ENCODE measurements at regions not wholly inside any gene's neighbourhood (a gene's known extent, or its start where the extent isn't known, plus 50 kb on each side); places are given as distances from the start of the nearest gene placed in this dataset.

- Histone ChIP-seq H3K36me3 (no peaks in the 10 kb centered on the region), H3K4me3 (replicated peaks in 1 of 3) (no peak overlapping the region), H3K27me3 (peaks cover 3% of the 10 kb centered on the region), H3K4me1 (no peaks in the 10 kb centered on the region), H3K27ac (no peak overlapping the region), H3K9me3 (no peaks in the 10 kb centered on the region)
- intact Hi-C loops (cut with DNase I): no loop called here
- no peak for TF ChIP-seq CTCF (IDR thresholded peaks at IDR 0.05)
- TF ChIP-seq POLR2A (IDR thresholded peaks at IDR 0.05): no peak
- no peak for DNase-seq
- 76 to 79% methylated on average over 8 of the region's 8 CpGs for WGBS, 2 donors
These were observed 64.0 kb downstream of the FOXA2 start for GRCh38 chr20:22520381-22520780.

- H3K4me1 ChIP-seq: no peaks in the 10 kb centered on the region
- H3K27me3 ChIP-seq: no peaks in the 10 kb centered on the region
- H3K27ac ChIP-seq: no peak overlapping the region
- WGBS, 2 donors: 82 to 85% methylated on average over 5 of the region's 5 CpGs
- H3K9me3 ChIP-seq: no peaks in the 10 kb centered on the region
- no peaks in the 10 kb centered on the region for H3K36me3 ChIP-seq
- no peak overlapping the region for H3K4me3 ChIP-seq (replicated peaks in 1 of 3)
- no peak for TF ChIP-seq POLR2A (IDR thresholded peaks at IDR 0.05)
- TF ChIP-seq CTCF (IDR thresholded peaks at IDR 0.05): no peak
- DNase-seq: no peak
- intact Hi-C loops (cut with DNase I): no loop called here
These were observed 69.1 kb downstream of the FOXA2 start for GRCh38 chr20:22515264-22515663.

DNA sequence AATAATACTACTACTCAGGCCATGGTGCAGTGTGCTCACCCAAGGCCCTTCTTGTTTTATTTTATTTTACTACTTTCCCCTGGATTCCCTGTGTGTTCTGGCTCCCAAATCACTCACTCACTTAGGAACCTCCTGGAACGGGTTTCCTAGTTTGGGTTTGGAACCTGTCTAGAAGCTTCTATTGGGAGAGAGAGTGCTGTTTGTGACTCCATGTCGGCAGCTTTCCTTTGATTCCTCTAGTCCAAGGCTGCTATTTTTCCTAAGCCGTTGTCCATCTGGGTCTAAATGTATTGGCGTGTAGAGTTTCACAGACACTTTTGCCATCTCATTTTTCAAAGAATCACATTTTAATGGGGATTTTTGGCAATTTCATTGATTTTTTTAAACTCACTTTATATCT is 70.8 kb downstream of the FOXA2 start:
- no peaks in the 10 kb centered on the region for H3K9me3 ChIP-seq
- 88 to 92% methylated on average over 4 of the region's 4 CpGs for WGBS, 2 donors

GRCh38 chr20:22512911-22513489 is 71.4 kb downstream of the FOXA2 start:
- no peak for TF ChIP-seq CTCF (IDR thresholded peaks at IDR 0.05)
- TF ChIP-seq POLR2A (IDR thresholded peaks at IDR 0.05): no peak
- no peak overlapping the region for H3K27ac ChIP-seq
- no peaks in the 10 kb centered on the region for H3K36me3 ChIP-seq
- 73 to 96% methylated on average over 1 of the region's 1 CpG for WGBS, 2 donors
- intact Hi-C loops (cut with DNase I): no loop called here
- H3K4me1 ChIP-seq: no peaks in the 10 kb centered on the region
- H3K4me3 ChIP-seq (replicated peaks in 1 of 3): no peak overlapping the region
- no peak for DNase-seq
- H3K27me3 ChIP-seq: no peaks in the 10 kb centered on the region
- H3K9me3 ChIP-seq: no peaks in the 10 kb centered on the region

More for the DNA sequence above, 70.8 kb downstream of the FOXA2 start:
- intact Hi-C loops (cut with DNase I): no loop called here
- no peak overlapping the region for H3K27ac ChIP-seq
- TF ChIP-seq POLR2A (IDR thresholded peaks at IDR 0.05) (no peak), CTCF (IDR thresholded peaks at IDR 0.05) (no peak)
- no peaks in the 10 kb centered on the region for H3K27me3 ChIP-seq
- no peak for DNase-seq
- no peaks in the 10 kb centered on the region for H3K4me1 ChIP-seq
- H3K36me3 ChIP-seq: no peaks in the 10 kb centered on the region
- no peak overlapping the region for H3K4me3 ChIP-seq (replicated peaks in 1 of 3)

DNA sequence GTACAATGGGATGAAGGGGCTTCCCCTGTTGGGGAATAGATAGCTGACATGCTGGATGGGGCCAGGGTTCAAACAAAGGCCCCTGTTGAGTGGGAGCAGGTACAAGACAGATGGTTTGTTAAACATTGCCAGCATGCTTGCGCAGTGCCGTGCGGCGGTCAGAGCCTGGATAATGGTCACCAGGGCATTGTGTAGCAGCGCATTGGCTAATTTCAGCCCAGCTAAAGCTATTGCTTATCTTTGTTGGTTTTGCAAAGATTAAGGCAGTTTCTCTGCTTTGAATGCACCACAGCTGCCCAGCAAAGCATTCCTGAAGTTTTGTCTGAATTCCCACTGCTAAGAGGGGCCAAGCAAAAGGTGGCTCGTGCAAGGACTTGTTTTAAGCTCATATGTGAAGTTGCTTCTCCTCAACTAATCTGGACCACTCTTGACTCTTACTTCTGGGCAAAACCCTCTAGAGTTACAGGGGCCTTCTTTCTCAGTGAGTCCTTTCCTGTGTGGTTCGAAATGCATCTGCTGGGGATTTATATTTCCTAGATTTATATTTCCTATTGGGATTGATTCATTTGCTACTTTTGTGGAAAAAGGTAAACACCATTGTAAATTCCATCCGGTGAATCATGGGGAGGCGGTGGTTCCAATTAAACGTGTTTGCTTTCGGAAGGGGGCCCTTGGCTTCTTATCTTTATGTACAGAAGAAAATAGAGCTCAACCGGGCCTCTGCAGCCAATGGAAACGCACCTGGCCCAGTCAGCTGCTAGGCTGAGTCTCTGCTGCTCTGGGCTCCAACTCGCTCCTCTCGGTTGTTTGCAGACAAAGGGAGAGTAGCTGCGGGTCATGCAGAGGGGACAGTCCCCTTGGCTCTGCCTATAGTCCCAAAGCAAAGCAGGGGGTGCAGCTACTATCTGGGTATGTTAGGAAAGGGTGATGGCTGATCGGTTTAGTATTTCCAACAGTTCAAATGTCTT is 72.1 kb downstream of the FOXA2 start:
- no peaks in the 10 kb centered on the region for H3K9me3 ChIP-seq
- TF ChIP-seq CTCF (IDR thresholded peaks at IDR 0.05) (no peak), POLR2A (IDR thresholded peaks at IDR 0.05) (no peak)
- H3K4me3 ChIP-seq (replicated peaks in 1 of 3): no peak overlapping the region
- H3K36me3 ChIP-seq: no peaks in the 10 kb centered on the region
- H3K4me1 ChIP-seq: no peaks in the 10 kb centered on the region
- no peak for DNase-seq
- 47 to 53% methylated on average over 16 to 17 of the region's 17 CpGs for WGBS, 2 donors
- H3K27me3 ChIP-seq: no peaks in the 10 kb centered on the region
- intact Hi-C loops (cut with DNase I): no loop called here
- no peak overlapping the region for H3K27ac ChIP-seq

All from thyroid gland (tissue), 4 donors.